Parathyroid adenoma (tissue), 2 donors: ENCODE measurements at regions not wholly inside any gene's neighbourhood (a gene's known extent, or its start where the extent isn't known, plus 50 kb on each side); places are given as distances from the start of the nearest gene placed in this dataset.

ENCODE experiments used
- H2AFZ ChIP-seq: fragments of 300-600 bp; sonication (generic); one replicate; pipeline ENCODE4 v1.7.0; 2017; ENCODE audit warnings: antibody characterized with exemption, mild to moderate bottlenecking
- H3K27ac ChIP-seq: fragments of 300-600 bp; sonication (generic); one replicate; pipeline ENCODE4 v1.7.0; 2017
- H3K27me3 ChIP-seq: fragments of 300-600 bp; sonication (generic); one replicate; pipeline ENCODE4 v1.7.0; 2017; ENCODE audit warnings: low read length; ENCODE audit not compliant: control insufficient read depth, insufficient read depth
- H3K36me3 ChIP-seq: fragments of 300-600 bp; sonication (generic); one replicate; pipeline ENCODE4 v1.7.0; 2017; ENCODE audit warnings: low read length; ENCODE audit not compliant: control insufficient read depth, insufficient read depth
- H3K4me1 ChIP-seq: fragments of 300-600 bp; sonication (generic); one replicate; pipeline ENCODE4 v1.7.0; 2017; ENCODE audit warnings: control low read depth
- H3K4me2 ChIP-seq: fragments of 300-600 bp; sonication (generic); one replicate; pipeline ENCODE4 v1.7.0; 2017; ENCODE audit warnings: low read length
- H3K4me3 ChIP-seq: fragments of 300-600 bp; sonication (generic); one replicate; pipeline ENCODE4 v1.7.0; 2017; ENCODE audit warnings: low read depth, low read length
- H3K79me2 ChIP-seq: fragments of 300-600 bp; sonication (generic); one replicate; pipeline ENCODE4 v1.7.0; 2017; ENCODE audit warnings: control low read depth
- H3K9ac ChIP-seq: fragments of 300-600 bp; sonication (generic); one replicate; pipeline ENCODE4 v1.7.0; 2017; ENCODE audit warnings: mild to moderate bottlenecking
- H3K9me3 ChIP-seq: fragments of 300-600 bp; sonication (generic); one replicate; pipeline ENCODE4 v1.7.0; 2017; ENCODE audit warnings: low read length; ENCODE audit not compliant: control insufficient read depth
- CTCF ChIP-seq: fragments of 300-600 bp; sonication (generic); IDR thresholded peaks from one replicate; pipeline ENCODE4 v1.7.0; 2017; ENCODE audit warnings: antibody characterized with exemption, mild to moderate bottlenecking
- donor health status: primary hyperparathyroidism.

GRCh38 chr16:85389679-85390470 lies 223.2 kb upstream of the GSE1 start:
- TF ChIP-seq CTCF: no peak
- H3K79me2 ChIP-seq: peaks cover 4% of the 10 kb centered on the region
- no peak overlapping the region for H3K4me3 ChIP-seq
- no peak overlapping the region for H3K4me2 ChIP-seq
- H3K36me3 ChIP-seq: no peaks in the 10 kb centered on the region
- H3K4me1 ChIP-seq: no peaks in the 10 kb centered on the region
- H3K9me3 ChIP-seq: no peaks in the 10 kb centered on the region
- no peak overlapping the region for H2AFZ ChIP-seq
- H3K9ac ChIP-seq: no peak overlapping the region
- H3K27ac ChIP-seq: no peak overlapping the region
- H3K27me3 ChIP-seq: no peaks in the 10 kb centered on the region

GRCh38 chr16:85390511-85391174 lies 222.5 kb upstream of the GSE1 start:
- Histone ChIP-seq H3K9ac (no peak overlapping the region), H3K27ac (no peak overlapping the region), H3K9me3 (no peaks in the 10 kb centered on the region), H3K4me1 (no peaks in the 10 kb centered on the region), H3K36me3 (no peaks in the 10 kb centered on the region), H3K27me3 (no peaks in the 10 kb centered on the region), H3K79me2 (peaks cover 4% of the 10 kb centered on the region), H3K4me2 (no peak overlapping the region), H2AFZ (no peak overlapping the region), H3K4me3 (no peak overlapping the region)
- no peak for TF ChIP-seq CTCF

GRCh38 chr16:85391175-85391707 lies 221.9 kb upstream of the GSE1 start:
- Histone ChIP-seq H3K27me3 (no peaks in the 10 kb centered on the region), H3K9me3 (no peaks in the 10 kb centered on the region), H2AFZ (no peak overlapping the region), H3K9ac (no peak overlapping the region), H3K4me3 (no peak overlapping the region), H3K36me3 (no peaks in the 10 kb centered on the region), H3K79me2 (peaks cover 4% of the 10 kb centered on the region), H3K4me2 (no peak overlapping the region), H3K27ac (no peak overlapping the region), H3K4me1 (no peaks in the 10 kb centered on the region)
- TF ChIP-seq CTCF: no peak

- Histone ChIP-seq H3K27ac (no peak overlapping the region), H3K9me3 (no peaks in the 10 kb centered on the region), H3K4me2 (no peak overlapping the region), H2AFZ (no peak overlapping the region), H3K79me2 (peaks cover 5% of the 10 kb centered on the region), H3K9ac (no peak overlapping the region), H3K36me3 (no peaks in the 10 kb centered on the region), H3K27me3 (no peaks in the 10 kb centered on the region), H3K4me3 (no peak overlapping the region), H3K4me1 (no peaks in the 10 kb centered on the region)
- TF ChIP-seq CTCF: no peak
Measured at GRCh38 chr16:85391769-85392583, 221.1 kb upstream of the GSE1 start.
